ENCODE measurements at regions not wholly inside any gene's neighbourhood (a gene's known extent, or its start where the extent isn't known, plus 50 kb on each side); places are given as distances from the start of the nearest gene placed in this dataset.

GRCh38 chr20:7275645-7276237, 508.3 kb downstream of the BMP2 start:
- Histone ChIP-seq H3K4me3 (no peak overlapping the region), H3F3A (ENCODE audit: insufficient read depth) (no peaks in the 10 kb centered on the region), H3K27me3 (replicated peaks; ENCODE audit: insufficient read depth) (no peaks in the 10 kb centered on the region; the same call in 1 of the 2 replicates), H3K4me1 (ENCODE audit: insufficient read depth) (no peaks in the 10 kb centered on the region), H3K9me3 (ENCODE audit: low read depth) (no peaks in the 10 kb centered on the region), H3K79me2 (ENCODE audit: insufficient read depth) (no peaks in the 10 kb centered on the region), H2AFZ (no peak overlapping the region), H3K4me2 (ENCODE audit: unreplicated experiment) (no peak overlapping the region), H3K27ac (no peak overlapping the region), H3K9me2 (ENCODE audit: insufficient read depth) (no peaks in the 10 kb centered on the region), H4K20me1 (ENCODE audit: insufficient read depth) (no peaks in the 10 kb centered on the region), H3K9ac (no peak overlapping the region), H3K36me3 (ENCODE audit: low read depth) (no peaks in the 10 kb centered on the region)
- WGBS, 2 experiments (ENCODE audit: low coverage in 1 of 2, low lambda C conversion rate in 2 of 2, missing lambda C conversion rate in 2 of 2), result 57 to 65% methylated on average over 3 of the region's 3 CpGs
- no peak for TF ChIP-seq EZH2phosphoT487 (IDR thresholded peaks at IDR 0.05; ENCODE audit: insufficient read depth, low read depth)
- TF ChIP-seq EZH2 (IDR thresholded peaks at IDR 0.05; ENCODE audit: insufficient read depth, poor library complexity, severe bottlenecking), result no peak
- no peak for DNase-seq
- in situ Hi-C loops (cut with MboI), result loop anchor here (25.0 kb wide), 1 partner anchor 513 kb away; the partner anchor contains the start of gene BMP2

DNA sequence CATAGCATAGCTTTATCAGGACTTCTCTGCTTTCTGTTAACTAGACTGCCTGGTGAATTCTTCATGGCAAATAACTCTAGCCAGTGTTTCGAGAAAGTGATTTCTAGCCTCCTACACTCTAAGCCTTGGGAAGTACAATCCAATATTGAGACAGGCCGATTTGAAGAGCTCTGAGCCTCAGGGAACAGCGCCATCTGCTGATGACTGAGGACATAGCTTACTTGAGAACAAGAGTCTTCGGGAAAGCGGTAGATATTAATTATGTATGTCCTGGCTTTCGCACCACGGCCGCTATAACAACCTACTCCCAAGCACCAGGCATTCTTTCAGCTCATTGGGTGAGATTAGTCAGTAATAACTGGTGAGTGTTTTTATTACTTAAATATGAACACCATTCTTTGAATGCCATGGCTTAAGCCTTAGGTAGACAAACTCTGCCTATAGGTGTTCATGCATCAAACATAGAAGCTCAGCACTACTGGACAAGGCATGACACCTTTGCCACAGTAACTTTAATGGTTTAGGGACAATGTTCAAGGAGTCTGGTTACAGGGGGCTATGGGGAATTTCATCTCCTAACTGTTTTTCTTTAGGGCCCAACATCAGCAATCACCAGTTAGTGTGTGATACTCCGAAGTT, 518.6 kb downstream of the BMP2 start:
- Histone ChIP-seq H3K4me2 (ENCODE audit: unreplicated experiment) (no peak overlapping the region), H3K9me2 (ENCODE audit: insufficient read depth) (no peaks in the 10 kb centered on the region), H3K9me3 (ENCODE audit: low read depth) (no peaks in the 10 kb centered on the region), H3K4me3 (no peak overlapping the region), H3K9ac (no peak overlapping the region), H3F3A (ENCODE audit: insufficient read depth) (no peaks in the 10 kb centered on the region), H3K79me2 (ENCODE audit: insufficient read depth) (no peaks in the 10 kb centered on the region), H3K27me3 (replicated peaks; ENCODE audit: insufficient read depth) (no peaks in the 10 kb centered on the region; the same call in 1 of the 2 replicates), H2AFZ (peak overlapping the region; percentile 13; the same call in 1 of the 2 replicates), H3K4me1 (ENCODE audit: insufficient read depth) (no peaks in the 10 kb centered on the region), H3K36me3 (ENCODE audit: low read depth) (no peaks in the 10 kb centered on the region), H4K20me1 (ENCODE audit: insufficient read depth) (no peaks in the 10 kb centered on the region), H3K27ac (no peak overlapping the region)
- WGBS, 2 experiments (ENCODE audit: low coverage in 1 of 2, low lambda C conversion rate in 2 of 2, missing lambda C conversion rate in 2 of 2), result 13 to 14% methylated on average over 9 of the region's 9 CpGs
- TF ChIP-seq EZH2phosphoT487 (IDR thresholded peaks at IDR 0.05; ENCODE audit: insufficient read depth, low read depth), result no peak
- TF ChIP-seq EZH2 (IDR thresholded peaks at IDR 0.05; ENCODE audit: insufficient read depth, poor library complexity, severe bottlenecking), result no peak
- DNase-seq, result peak; percentile 78
- in situ Hi-C loops (cut with MboI), result loop anchor here (25.0 kb wide), 1 partner anchor 524 kb away; the partner anchor contains the start of gene BMP2

GRCh38 chr20:7291323-7291943, 523.9 kb downstream of the BMP2 start:
- Histone ChIP-seq H3K9me3 (ENCODE audit: low read depth) (no peaks in the 10 kb centered on the region), H2AFZ (no peak overlapping the region), H3K36me3 (ENCODE audit: low read depth) (no peaks in the 10 kb centered on the region), H3K27ac (no peak overlapping the region), H3K4me1 (ENCODE audit: insufficient read depth) (no peaks in the 10 kb centered on the region), H3K9me2 (ENCODE audit: insufficient read depth) (no peaks in the 10 kb centered on the region), H3K4me3 (no peak overlapping the region), H3F3A (ENCODE audit: insufficient read depth) (no peaks in the 10 kb centered on the region), H4K20me1 (ENCODE audit: insufficient read depth) (no peaks in the 10 kb centered on the region), H3K27me3 (replicated peaks; ENCODE audit: insufficient read depth) (no peaks in the 10 kb centered on the region; the same call in 1 of the 2 replicates), H3K79me2 (ENCODE audit: insufficient read depth) (no peaks in the 10 kb centered on the region), H3K4me2 (ENCODE audit: unreplicated experiment) (no peak overlapping the region), H3K9ac (no peak overlapping the region)
- DNase-seq, result no peak
- in situ Hi-C loops (cut with MboI), result loop anchor here (25.0 kb wide), 1 partner anchor 529 kb away; the partner anchor contains the start of gene BMP2
- WGBS, 2 experiments (ENCODE audit: low coverage in 1 of 2, low lambda C conversion rate in 2 of 2, missing lambda C conversion rate in 2 of 2), result 64 to 68% methylated on average over 2 of the region's 2 CpGs
- TF ChIP-seq EZH2phosphoT487 (IDR thresholded peaks at IDR 0.05; ENCODE audit: insufficient read depth, low read depth), result no peak
- TF ChIP-seq EZH2 (IDR thresholded peaks at IDR 0.05; ENCODE audit: insufficient read depth, poor library complexity, severe bottlenecking), result no peak

DNA sequence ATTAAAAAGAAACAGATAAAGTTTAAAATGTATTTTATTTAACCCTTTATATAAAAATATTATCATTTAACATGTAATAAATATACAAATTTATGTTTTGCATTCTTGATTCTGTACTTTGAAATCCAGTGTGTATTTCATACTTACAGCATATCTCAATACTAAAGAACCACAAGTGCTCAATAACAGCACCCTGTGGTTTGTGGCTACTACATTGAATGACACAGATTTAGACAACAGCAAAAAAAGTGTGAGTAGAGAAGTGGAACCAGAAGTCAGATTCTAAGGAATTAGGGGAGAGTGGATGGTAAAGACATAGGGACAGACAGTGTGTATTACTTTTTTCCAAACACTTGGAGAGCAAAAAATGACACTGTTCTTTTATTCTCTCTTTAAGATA, 524.5 kb downstream of the BMP2 start:
- Histone ChIP-seq H3F3A (ENCODE audit: insufficient read depth) (no peaks in the 10 kb centered on the region), H3K27ac (no peak overlapping the region), H3K9me2 (ENCODE audit: insufficient read depth) (no peaks in the 10 kb centered on the region), H2AFZ (no peak overlapping the region), H3K4me1 (ENCODE audit: insufficient read depth) (no peaks in the 10 kb centered on the region), H3K4me3 (no peak overlapping the region), H4K20me1 (ENCODE audit: insufficient read depth) (no peaks in the 10 kb centered on the region), H3K27me3 (replicated peaks; ENCODE audit: insufficient read depth) (no peaks in the 10 kb centered on the region; the same call in 1 of the 2 replicates), H3K9ac (no peak overlapping the region), H3K36me3 (ENCODE audit: low read depth) (no peaks in the 10 kb centered on the region), H3K79me2 (ENCODE audit: insufficient read depth) (no peaks in the 10 kb centered on the region), H3K9me3 (ENCODE audit: low read depth) (no peaks in the 10 kb centered on the region), H3K4me2 (ENCODE audit: unreplicated experiment) (no peak overlapping the region)
- in situ Hi-C loops (cut with MboI), result loop anchor here (25.0 kb wide), 1 partner anchor 530 kb away; the partner anchor contains the start of gene BMP2
- no peak for DNase-seq
- TF ChIP-seq EZH2 (IDR thresholded peaks at IDR 0.05; ENCODE audit: insufficient read depth, poor library complexity, severe bottlenecking) (no peak), EZH2phosphoT487 (IDR thresholded peaks at IDR 0.05; ENCODE audit: insufficient read depth, low read depth) (no peak)

All from GM23248 (cell line).